Heart right ventricle (tissue), 16 donors: ENCODE measurements at regions not wholly inside any gene's neighbourhood (a gene's known extent, or its start where the extent isn't known, plus 50 kb on each side); places are given as distances from the start of the nearest gene placed in this dataset.

Source experiments
- ATAC-seq, 8 donors: fragments of 200-7000 bp; cut with Tn5 transposase; one replicate each; pipeline ENCODE4 v1.9.1; 2020; ENCODE audit warnings: mild to moderate bottlenecking in 8 of 8, moderate library complexity in 8 of 8, moderate number of reproducible peaks in 1 of 8
- DNase-seq, 2 donors: peaks; one replicate each; pipeline ENCODE4 v3.0.0-alpha.2; 2020
- H3K27ac ChIP-seq, 10 donors: fragments of 200-600 bp; sonication (generic) in 2 of 10; one replicate each; pipeline versions ENCODE4 v1.5.0 to v1.8.0; 2020 to 2022; ENCODE audit warnings: mild to moderate bottlenecking in 3 of 10
- H3K27me3 ChIP-seq, 7 donors: fragments of 200-600 bp; one replicate each; pipeline ENCODE4 v1.8.0; 2021 to 2022; ENCODE audit warnings: mild to moderate bottlenecking in 2 of 7
- H3K36me3 ChIP-seq, 9 donors: fragments of 200-600 bp; sonication (generic) in 1 of 9; one replicate each; pipeline versions ENCODE4 v1.5.0 to v1.8.0; 2020 to 2022; ENCODE audit warnings: mild to moderate bottlenecking in 2 of 9
- H3K4me1 ChIP-seq, 9 donors: fragments of 200-600 bp; sonication (generic) in 1 of 9; one replicate each; pipeline versions ENCODE4 v1.5.0 to v1.8.0; 2020 to 2022; ENCODE audit warnings: mild to moderate bottlenecking in 4 of 9
- H3K4me3 ChIP-seq, 10 donors: fragments of 200-600 bp; sonication (generic) in 2 of 10; one replicate each; pipeline versions ENCODE4 v1.5.0 to v1.8.0; 2020 to 2022; ENCODE audit warnings: mild to moderate bottlenecking in 7 of 10, moderate library complexity in 2 of 10
- H3K9me3 ChIP-seq, 11 donors: fragments of 200-600 bp in 10 of 11; sonication (generic) in 2 of 11; one replicate each; pipeline versions ENCODE4 v1.5.0 to v1.8.0; 2013 to 2022; ENCODE audit warnings: mild to moderate bottlenecking in 2 of 11, control low read depth in 1 of 11, moderate library complexity in 1 of 11
- WGBS, 2 donors: extraction: QIAGEN DNeasy Blood & Tissue Kit; methylation state at CpG; one replicate each; pipeline ENCODE4 v1.1.7; 2013; ENCODE audit warnings: inconsistent platforms in 1 of 2; 5-methylcytosine and 5-hydroxymethylcytosine counted together
- intact Hi-C, 10 donors: fragments of 100-400 bp; cut with DNase I; formaldehyde crosslinking; loops; one replicate each; pipeline versions ENCODE4 v1.11.1 to v1.14.2; 2022
- TF ChIP-seq, protein P1 (sequence below), 9 donors: fragments of 200-600 bp; sonication (generic) in 2 of 9; IDR thresholded peaks; one replicate each; pipeline versions ENCODE4 v1.5.0 to v1.8.0; 2021 to 2022; ENCODE audit warnings: antibody characterized with exemption in 9 of 9, mild to moderate bottlenecking in 5 of 9, moderate library complexity in 1 of 9
- donor health status: Arrhythmogenic right ventricular cardiomyopathy.
- donor health status: ischemic (EF 13 %, LVEDD 7.1; RV severe dilation, severe dysfunction).
- donor health status: healthy with polysubstance abuse.
- donor health status: DM: no; HTN: yes; CAD: no.
- donor health status: DM: no; HTN: no; CAD: no.
- donor health status: ischemic (EF 25% LVEDD 6.9; RV normal size, moderate dysfunction).
- donor health status: ischemic (EF 25% LVEDD 5.7; RV mildly dilated, moderate dysfunction).
- donor health status: healthy.
- donor health status: DM: yes; HTN: yes; CAD: no.
- donor health status: Ischemic cardiomyopathy.
- donor health status: ischemic (EF 35%, LVEDD 5.7; RV mildly dilated, moderate dysfunction).
- donor health status: nonischemic (EF 11% LVEDD 7.7; RV severe dilation, severe dysfunction).
- donor health status: DM: yes; HTN: yes; CAD: no.
- donor health status: PGD.
- donor health status: ischemic (EF 29% LVEDD 5.4; RV normal size, mild dysfunction).
- donor health status: nonischemic (EF 23%, LVEDD 6.1; RV moderate dilation, normal function).

DNA sequence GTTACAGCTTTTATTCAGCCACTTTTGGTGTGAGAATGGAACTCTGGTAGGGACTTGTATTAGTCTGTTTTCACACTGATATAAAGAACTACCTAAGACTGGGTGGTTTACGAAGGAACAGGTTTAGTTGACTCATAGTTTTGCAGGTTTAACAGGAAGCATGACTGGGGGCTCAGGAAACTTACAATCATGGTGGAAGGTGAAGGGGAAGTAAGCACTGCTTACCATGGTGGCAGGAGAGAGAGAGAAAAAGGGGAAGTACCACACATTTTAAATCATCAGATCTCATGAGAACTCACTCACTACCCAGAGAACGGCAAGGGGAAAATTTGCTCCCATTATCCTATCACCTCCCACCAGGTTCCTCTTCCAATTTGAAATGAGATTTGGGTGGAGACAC lies 942.2 kb downstream of the PCDH17 start:
- Histone ChIP-seq H3K4me3 (no peak overlapping the region), H3K9me3 (peaks cover 0 to 24% (median 11%) of the 10 kb centered on the region in 11 donors), H3K27me3 (no peaks in the 10 kb centered on the region), H3K36me3 (no peaks in the 10 kb centered on the region), H3K27ac (no peak overlapping the region), H3K4me1 (no peaks in the 10 kb centered on the region)
- TF ChIP-seq, protein P1, sequence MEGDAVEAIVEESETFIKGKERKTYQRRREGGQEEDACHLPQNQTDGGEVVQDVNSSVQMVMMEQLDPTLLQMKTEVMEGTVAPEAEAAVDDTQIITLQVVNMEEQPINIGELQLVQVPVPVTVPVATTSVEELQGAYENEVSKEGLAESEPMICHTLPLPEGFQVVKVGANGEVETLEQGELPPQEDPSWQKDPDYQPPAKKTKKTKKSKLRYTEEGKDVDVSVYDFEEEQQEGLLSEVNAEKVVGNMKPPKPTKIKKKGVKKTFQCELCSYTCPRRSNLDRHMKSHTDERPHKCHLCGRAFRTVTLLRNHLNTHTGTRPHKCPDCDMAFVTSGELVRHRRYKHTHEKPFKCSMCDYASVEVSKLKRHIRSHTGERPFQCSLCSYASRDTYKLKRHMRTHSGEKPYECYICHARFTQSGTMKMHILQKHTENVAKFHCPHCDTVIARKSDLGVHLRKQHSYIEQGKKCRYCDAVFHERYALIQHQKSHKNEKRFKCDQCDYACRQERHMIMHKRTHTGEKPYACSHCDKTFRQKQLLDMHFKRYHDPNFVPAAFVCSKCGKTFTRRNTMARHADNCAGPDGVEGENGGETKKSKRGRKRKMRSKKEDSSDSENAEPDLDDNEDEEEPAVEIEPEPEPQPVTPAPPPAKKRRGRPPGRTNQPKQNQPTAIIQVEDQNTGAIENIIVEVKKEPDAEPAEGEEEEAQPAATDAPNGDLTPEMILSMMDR (IDR thresholded peaks at IDR 0.05), result no peak
- ATAC-seq, result no peak
- intact Hi-C loops, result no loop called here
- DNase-seq, result no peak
- 85 to 94% methylated on average over 2 of the region's 2 CpGs for WGBS, 2 donors

DNA sequence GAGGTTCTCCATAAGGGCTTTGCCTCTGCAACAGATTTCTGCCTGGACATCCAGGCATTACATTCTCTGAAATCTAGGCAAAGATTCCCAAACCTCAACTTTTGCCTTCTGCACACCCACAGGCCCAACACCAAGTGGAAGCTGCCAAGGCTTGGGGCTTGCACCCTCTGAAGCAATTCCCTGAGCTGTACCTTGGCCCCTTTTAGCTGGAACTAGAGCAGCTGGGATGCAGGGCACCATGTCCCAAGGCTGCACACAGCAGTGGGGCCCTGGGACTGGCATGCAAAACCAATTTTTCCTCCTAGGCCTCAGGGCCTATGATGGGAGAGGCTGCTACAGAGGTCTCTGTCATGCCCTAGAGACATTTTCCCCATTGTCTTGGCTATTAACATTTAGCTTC lies 943.2 kb downstream of the PCDH17 start:
- ATAC-seq (no peak), DNase-seq (no peak)
- intact Hi-C loops, result no loop called here

DNA sequence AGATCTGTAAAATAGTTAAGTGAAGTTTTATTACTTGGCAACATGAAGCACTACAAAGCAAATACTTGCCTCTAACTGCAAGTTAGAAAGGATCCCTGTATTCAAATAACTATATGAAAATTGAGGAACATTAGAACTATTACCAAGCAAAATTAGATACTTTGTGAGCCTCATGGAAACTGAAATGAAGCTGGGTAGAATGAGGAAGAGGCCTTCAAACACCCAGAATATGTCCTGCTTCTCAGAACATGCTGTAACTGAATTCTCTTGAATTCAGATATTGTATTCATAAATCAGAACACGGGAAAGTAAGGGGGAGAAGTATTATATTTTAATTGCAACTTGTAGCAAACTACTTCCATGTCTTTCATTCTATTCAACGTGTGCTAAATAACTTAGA lies 947.9 kb downstream of the PCDH17 start:
- intact Hi-C loops, result no loop called here
- WGBS, 2 donors, result 89 to 93% methylated on average over 2 of the region's 2 CpGs
- H3K9me3 ChIP-seq, result peaks cover 0 to 19% (median 11%) of the 10 kb centered on the region in 11 donors
- H3K27ac ChIP-seq, result no peak overlapping the region
- no peak overlapping the region for H3K4me3 ChIP-seq
- no peaks in the 10 kb centered on the region for H3K4me1 ChIP-seq
- H3K36me3 ChIP-seq, result no peaks in the 10 kb centered on the region
- TF ChIP-seq, protein P1 (IDR thresholded peaks at IDR 0.05), result no peak
- DNase-seq (no peak), ATAC-seq (no peak)
- no peaks in the 10 kb centered on the region for H3K27me3 ChIP-seq

More for the DNA sequence above, 943.2 kb downstream of the PCDH17 start:
- Histone ChIP-seq H3K27ac (no peak overlapping the region), H3K27me3 (no peaks in the 10 kb centered on the region), H3K36me3 (no peaks in the 10 kb centered on the region), H3K9me3 (peaks cover 0 to 24% (median 11%) of the 10 kb centered on the region in 11 donors), H3K4me3 (no peak overlapping the region), H3K4me1 (no peaks in the 10 kb centered on the region)
- TF ChIP-seq, protein P1 (IDR thresholded peaks at IDR 0.05), result no peak

DNA sequence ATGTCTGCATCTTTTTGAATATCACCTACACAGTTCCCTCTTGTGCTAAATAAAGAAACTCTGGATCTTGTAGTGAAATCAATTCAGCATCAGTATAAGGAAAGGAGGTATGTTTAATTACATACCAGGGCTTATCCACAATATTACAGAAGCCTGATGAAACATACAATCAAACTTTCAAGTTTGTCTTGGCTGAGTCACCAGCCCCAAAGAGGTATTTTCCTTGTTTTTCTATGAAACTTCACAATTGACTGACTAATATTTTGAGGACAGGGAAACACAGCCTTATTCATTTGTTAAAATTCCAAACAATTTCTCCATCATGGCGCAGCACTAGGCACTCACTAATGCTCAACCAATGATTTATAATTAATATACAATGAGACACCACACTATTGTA lies 952.4 kb downstream of the PCDH17 start:
- 89 to 98% methylated on average over 1 of the region's 1 CpG for WGBS, 2 donors
- intact Hi-C loops, result no loop called here
- H3K4me3 ChIP-seq, result no peak overlapping the region
- no peak for DNase-seq
- H3K9me3 ChIP-seq, result no peaks in the 10 kb centered on the region
- H3K4me1 ChIP-seq, result no peaks in the 10 kb centered on the region
- no peaks in the 10 kb centered on the region for H3K27me3 ChIP-seq
- TF ChIP-seq, protein P1 (IDR thresholded peaks at IDR 0.05), result no peak
- H3K36me3 ChIP-seq, result no peaks in the 10 kb centered on the region
- ATAC-seq, result no peak
- H3K27ac ChIP-seq, result no peak overlapping the region

DNA sequence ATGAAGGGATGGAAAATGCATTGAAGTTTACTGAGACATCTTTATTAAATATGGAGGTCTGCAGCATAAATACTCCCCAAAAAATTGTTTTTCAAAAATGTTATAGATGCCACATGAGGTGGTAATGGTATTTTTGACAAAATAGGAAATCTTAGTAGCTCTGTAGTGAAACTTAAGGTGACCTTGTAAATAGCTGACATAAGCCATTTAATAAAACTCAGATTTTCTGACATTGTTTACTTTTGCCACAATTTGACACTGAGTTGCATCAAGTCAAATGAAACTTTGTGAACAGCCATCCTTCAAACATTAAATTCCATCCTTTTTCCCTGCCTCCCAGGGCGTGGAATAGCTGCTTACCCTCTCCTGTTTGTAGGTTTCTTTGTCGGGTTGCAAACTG lies 953.1 kb downstream of the PCDH17 start:
- Histone ChIP-seq H3K9me3 (no peaks in the 10 kb centered on the region), H3K36me3 (no peaks in the 10 kb centered on the region), H3K27me3 (no peaks in the 10 kb centered on the region), H3K4me3 (no peak overlapping the region), H3K4me1 (no peaks in the 10 kb centered on the region), H3K27ac (no peak overlapping the region)
- TF ChIP-seq, protein P1 (IDR thresholded peaks at IDR 0.05), result no peak
- intact Hi-C loops, result no loop called here
- DNase-seq, result no peak
- ATAC-seq, result no peak
- 88 to 96% methylated on average over 2 of the region's 2 CpGs for WGBS, 2 donors
